GOT3 (cell line): ENCODE measurements at regions not wholly inside any gene's neighbourhood (a gene's known extent, or its start where the extent isn't known, plus 50 kb on each side); places are given as distances from the start of the nearest gene placed in this dataset.

ENCODE experiments used
- DNase-seq: peaks from one replicate; lab custom pipeline; 2025; ENCODE audit warnings: mixed read lengths; lab: John Stamatoyannopoulos, UW

GRCh38 chr5:54852007-54852406 lies 133.4 kb downstream of the ESM1 start:
- no peak for DNase-seq

- no peak for DNase-seq
These were observed 133.9 kb downstream of the ESM1 start for GRCh38 chr5:54851449-54851848.

- DNase-seq: no peak
These were observed 136.8 kb downstream of the ESM1 start for GRCh38 chr5:54848581-54848980.

- DNase-seq: no peak
These were observed 139.8 kb downstream of the ESM1 start for GRCh38 chr5:54845567-54845941.

GRCh38 chr5:54844905-54845566 lies 140.4 kb downstream of the ESM1 start:
- no peak for DNase-seq

- no peak for DNase-seq
These were observed 141.1 kb downstream of the ESM1 start for GRCh38 chr5:54844266-54844665.

GRCh38 chr5:54841481-54841880 lies 143.9 kb downstream of the ESM1 start:
- DNase-seq: no peak

GRCh38 chr5:54838843-54839242 lies 146.6 kb downstream of the ESM1 start:
- no peak for DNase-seq

GRCh38 chr5:54837981-54838380 lies 147.4 kb downstream of the ESM1 start:
- DNase-seq: no peak

GRCh38 chr5:54837093-54837492 lies 148.3 kb downstream of the ESM1 start:
- DNase-seq: no peak

- no peak for DNase-seq
These were observed 149.7 kb downstream of the ESM1 start for GRCh38 chr5:54835647-54836046.

- no peak for DNase-seq
These were observed 151.1 kb downstream of the ESM1 start for GRCh38 chr5:54834121-54834842.

GRCh38 chr5:54833590-54833989 lies 151.8 kb downstream of the ESM1 start:
- DNase-seq: no peak

- no peak for DNase-seq
These were observed 152.5 kb downstream of the ESM1 start for GRCh38 chr5:54832858-54833257.

- DNase-seq: no peak
These were observed 153.3 kb downstream of the ESM1 start for GRCh38 chr5:54832045-54832444.

GRCh38 chr5:54831233-54831632 lies 154.2 kb downstream of the ESM1 start:
- DNase-seq: no peak

- DNase-seq: no peak
These were observed 155.5 kb downstream of the ESM1 start for GRCh38 chr5:54829676-54830535.

- no peak for DNase-seq
These were observed 156.3 kb downstream of the ESM1 start for GRCh38 chr5:54829102-54829501.

- no peak for DNase-seq
These were observed 157.2 kb downstream of the ESM1 start for GRCh38 chr5:54828151-54828550.

GRCh38 chr5:54825005-54825404 lies 160.4 kb downstream of the ESM1 start:
- DNase-seq: no peak

GRCh38 chr5:54823006-54823405 lies 162.4 kb downstream of the ESM1 start:
- no peak for DNase-seq

GRCh38 chr5:54822324-54822687 lies 163.1 kb downstream of the ESM1 start:
- DNase-seq: no peak
